Astrocyte of the spinal cord (primary cell): ENCODE measurements at regions not wholly inside any gene's neighbourhood (a gene's known extent, or its start where the extent isn't known, plus 50 kb on each side); places are given as distances from the start of the nearest gene placed in this dataset.

Experiments used
- DNase-seq: peaks from one replicate; pipeline ENCODE4 v3.0.0; 2011; ENCODE audit warnings: low read depth, low spot score
- H3K4me3 ChIP-seq: 2 replicates; pipeline ENCODE4 v1.5.1; 2011; ENCODE audit warnings: low read depth, mild to moderate bottlenecking, low read length, moderate library complexity
- CTCF ChIP-seq: IDR thresholded peaks from 2 replicates; pipeline ENCODE4 v1.5.1; 2012; ENCODE audit warnings: low read depth, mild to moderate bottlenecking, low read length, inconsistent platforms
- in situ Hi-C: cut with HindIII; loops from 2 replicates; pipeline ENCODE4 v1.10.0; 2017; ENCODE audit warnings: low sequenced_read_pairs

- no peak for TF ChIP-seq CTCF
- no peak for DNase-seq
- in situ Hi-C loops, result no loop called here
- H3K4me3 ChIP-seq, result no peak overlapping the region
Measured at GRCh38 chr5:82599030-82599429, 320.9 kb upstream of the RPS23 start.

- TF ChIP-seq CTCF, result peak; percentile 15
- in situ Hi-C loops, result no loop called here
- H3K4me3 ChIP-seq, result no peak overlapping the region
- DNase-seq, result no peak
Measured at GRCh38 chr5:82597437-82597836, 319.3 kb upstream of the RPS23 start.

- DNase-seq, result no peak
- no peak overlapping the region for H3K4me3 ChIP-seq
- in situ Hi-C loops, result no loop called here
- no peak for TF ChIP-seq CTCF
Measured at GRCh38 chr5:82596451-82596850, 318.3 kb upstream of the RPS23 start.

- DNase-seq, result no peak
- no peak for TF ChIP-seq CTCF
- H3K4me3 ChIP-seq, result no peak overlapping the region
- in situ Hi-C loops, result no loop called here
Measured at GRCh38 chr5:82595113-82595512, 317.0 kb upstream of the RPS23 start.

GRCh38 chr5:82594097-82594496 is 315.9 kb upstream of the RPS23 start:
- in situ Hi-C loops, result no loop called here
- TF ChIP-seq CTCF, result no peak
- no peak overlapping the region for H3K4me3 ChIP-seq
- peak; percentile 32 for DNase-seq

GRCh38 chr5:82593481-82593880 is 315.3 kb upstream of the RPS23 start:
- no peak for TF ChIP-seq CTCF
- DNase-seq, result peak; percentile 83
- no peak overlapping the region for H3K4me3 ChIP-seq
- in situ Hi-C loops, result no loop called here

- in situ Hi-C loops, result no loop called here
- no peak overlapping the region for H3K4me3 ChIP-seq
- no peak for TF ChIP-seq CTCF
- DNase-seq, result no peak
Measured at GRCh38 chr5:82591021-82591515, 312.9 kb upstream of the RPS23 start.
